Esophagus muscularis mucosa (tissue), 3 donors: ENCODE measurements at regions not wholly inside any gene's neighbourhood (a gene's known extent, or its start where the extent isn't known, plus 50 kb on each side); places are given as distances from the start of the nearest gene placed in this dataset.

Experiments used
- POLR2A ChIP-seq: fragments of 450-650 bp; IDR thresholded peaks from one replicate; pipeline ENCODE4 v1.6.1; 2017; ENCODE audit warnings: antibody characterized with exemption, moderate library complexity, mild to moderate bottlenecking, low read depth
- TF ChIP-seq, protein P1 (sequence below), 3 experiments: fragments of 200-600 bp in 2 of 3; fragments of 450-650 bp in 1 of 3; sonication (generic) in 2 of 3; IDR thresholded peaks; one replicate each; pipeline ENCODE4 v1.5.1; 2017 to 2019; ENCODE audit warnings: antibody characterized with exemption in 3 of 3, mild to moderate bottlenecking in 2 of 3, moderate library complexity in 1 of 3

DNA sequence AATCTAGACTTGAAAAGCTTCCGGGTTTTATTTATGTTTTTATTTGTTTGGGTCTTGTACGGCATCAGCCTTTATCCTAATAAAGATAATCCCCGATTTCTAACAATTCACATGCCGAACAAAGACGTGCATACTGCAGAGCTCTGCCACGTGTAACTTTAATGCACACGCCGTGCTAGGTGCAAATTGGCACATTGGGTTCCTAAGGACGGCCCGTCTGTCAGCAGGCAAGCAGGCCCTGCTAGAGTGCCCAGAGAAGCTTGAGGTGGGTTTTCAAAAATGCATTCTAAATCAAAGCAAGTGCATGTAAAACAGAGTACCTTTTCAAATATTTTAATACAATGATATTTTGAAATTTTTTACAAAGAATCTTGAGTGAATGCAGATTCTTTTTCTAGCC lies 806.4 kb upstream of the POU3F3 start:
- TF ChIP-seq, protein P1, sequence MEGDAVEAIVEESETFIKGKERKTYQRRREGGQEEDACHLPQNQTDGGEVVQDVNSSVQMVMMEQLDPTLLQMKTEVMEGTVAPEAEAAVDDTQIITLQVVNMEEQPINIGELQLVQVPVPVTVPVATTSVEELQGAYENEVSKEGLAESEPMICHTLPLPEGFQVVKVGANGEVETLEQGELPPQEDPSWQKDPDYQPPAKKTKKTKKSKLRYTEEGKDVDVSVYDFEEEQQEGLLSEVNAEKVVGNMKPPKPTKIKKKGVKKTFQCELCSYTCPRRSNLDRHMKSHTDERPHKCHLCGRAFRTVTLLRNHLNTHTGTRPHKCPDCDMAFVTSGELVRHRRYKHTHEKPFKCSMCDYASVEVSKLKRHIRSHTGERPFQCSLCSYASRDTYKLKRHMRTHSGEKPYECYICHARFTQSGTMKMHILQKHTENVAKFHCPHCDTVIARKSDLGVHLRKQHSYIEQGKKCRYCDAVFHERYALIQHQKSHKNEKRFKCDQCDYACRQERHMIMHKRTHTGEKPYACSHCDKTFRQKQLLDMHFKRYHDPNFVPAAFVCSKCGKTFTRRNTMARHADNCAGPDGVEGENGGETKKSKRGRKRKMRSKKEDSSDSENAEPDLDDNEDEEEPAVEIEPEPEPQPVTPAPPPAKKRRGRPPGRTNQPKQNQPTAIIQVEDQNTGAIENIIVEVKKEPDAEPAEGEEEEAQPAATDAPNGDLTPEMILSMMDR (IDR thresholded peaks at IDR 0.05) = no peak
- no peak for TF ChIP-seq POLR2A
